HepG2 (cell line): ENCODE measurements at regions not wholly inside any gene's neighbourhood (a gene's known extent, or its start where the extent isn't known, plus 50 kb on each side); places are given as distances from the start of the nearest gene placed in this dataset.

Experiments used
- CTCF ChIP-seq: sonication (generic); formaldehyde crosslinking; IDR thresholded peaks from 2 replicates; pipeline ENCODE4 v1.5.0; 2020; ENCODE audit warnings: mild to moderate bottlenecking, missing genetic modification reagents, moderate library complexity
- HMGXB4 ChIP-seq, 2 experiments: sonication (generic) in 1 of 2; formaldehyde crosslinking in 1 of 2; IDR thresholded peaks; 2 replicates each; pipeline versions ENCODE4 v1.4.0 to v1.6.1; 2018 to 2020; ENCODE audit warnings: missing genetic modification reagents in 2 of 2, borderline replicate concordance in 1 of 2, low read depth in 1 of 2, mild to moderate bottlenecking in 1 of 2, missing biosample characterization in 1 of 2
- IRF2 ChIP-seq: IDR thresholded peaks from 2 replicates; pipeline ENCODE4 v1.6.1; 2018; ENCODE audit warnings: missing genetic modification reagents, missing compliant biosample characterization
- NFYB ChIP-seq: sonication (generic); formaldehyde crosslinking; IDR thresholded peaks from 2 replicates; pipeline ENCODE4 v1.4.0; 2020; ENCODE audit warnings: missing genetic modification reagents
- PRDM15 ChIP-seq: sonication (generic); formaldehyde crosslinking; IDR thresholded peaks from 2 replicates; pipeline ENCODE4 v1.4.0; 2020; ENCODE audit warnings: missing genetic modification reagents
- RAD21 ChIP-seq: fragments of 450-650 bp; formaldehyde crosslinking; IDR thresholded peaks from 2 replicates; pipeline ENCODE4 v1.5.0; 2020; ENCODE audit warnings: mild to moderate bottlenecking
- SNAPC2 ChIP-seq: sonication (generic); formaldehyde crosslinking; IDR thresholded peaks from 2 replicates; pipeline ENCODE4 v1.8.1; 2022; ENCODE audit warnings: mild to moderate bottlenecking, missing genetic modification reagents
- SNAPC4 ChIP-seq: sonication (generic); formaldehyde crosslinking; IDR thresholded peaks from 2 replicates; pipeline ENCODE4 v1.4.0; 2020; ENCODE audit warnings: mild to moderate bottlenecking, missing genetic modification reagents
- STAG1 ChIP-seq: sonication (generic); formaldehyde crosslinking; IDR thresholded peaks from 2 replicates; pipeline ENCODE4 v1.4.0; 2020; ENCODE audit warnings: missing genetic modification reagents
- THAP7 ChIP-seq: sonication (generic); formaldehyde crosslinking; IDR thresholded peaks from 2 replicates; pipeline ENCODE4 v1.8.1; 2023; ENCODE audit warnings: mild to moderate bottlenecking, missing genetic modification reagents
- ZBTB8A ChIP-seq: sonication (generic); formaldehyde crosslinking; IDR thresholded peaks from 2 replicates; pipeline ENCODE4 v1.4.0; 2020; ENCODE audit warnings: mild to moderate bottlenecking, low read depth, missing genetic modification reagents, borderline replicate concordance
- ZMYM4 ChIP-seq: sonication (generic); formaldehyde crosslinking; IDR thresholded peaks from 2 replicates; pipeline ENCODE4 v1.8.1; 2023; ENCODE audit warnings: mild to moderate bottlenecking, missing genetic modification reagents
- ZNF17 ChIP-seq: sonication (generic); formaldehyde crosslinking; IDR thresholded peaks from 2 replicates; pipeline ENCODE4 v1.5.0; 2020; ENCODE audit warnings: mild to moderate bottlenecking, missing genetic modification reagents
- ZNF577 ChIP-seq: sonication (generic); formaldehyde crosslinking; IDR thresholded peaks from 2 replicates; pipeline ENCODE4 v1.4.0; 2020; ENCODE audit warnings: mild to moderate bottlenecking, low read depth, missing genetic modification reagents, borderline replicate concordance
- ZSCAN21 ChIP-seq: sonication (generic); formaldehyde crosslinking; IDR thresholded peaks from 2 replicates; pipeline ENCODE4 v1.8.0; 2022; ENCODE audit warnings: mild to moderate bottlenecking, missing genetic modification reagents, moderate library complexity, borderline replicate concordance

- TF ChIP-seq RAD21 (CRISPR knock-in tag): peak; percentile 62
- no peak for TF ChIP-seq ZBTB8A (CRISPR knock-in tag)
- TF ChIP-seq STAG1: peak; percentile 85
- 0 out of 2 replicates have a peak, but pooled peaks have one; percentile 34 for TF ChIP-seq IRF2 (CRISPR knock-in tag)
- no peak for TF ChIP-seq SNAPC4 (CRISPR knock-in tag)
- 0 out of 2 replicates have a peak, but pooled peaks have one; percentile 17 for TF ChIP-seq NFYB (CRISPR knock-in tag)
- TF ChIP-seq ZNF577 (CRISPR knock-in tag): no peak
- TF ChIP-seq ZNF17 (CRISPR knock-in tag): no peak
- peak; percentile 37; the same call in 1 of the 2 replicates for TF ChIP-seq SNAPC2 (CRISPR knock-in tag)
- TF ChIP-seq HMGXB4 (CRISPR knock-in tag; IDR thresholded peaks at IDR 0.05; ENCODE audit: borderline replicate concordance in 1 of 2, low read depth in 1 of 2): 0 out of 4 replicates have a peak, but pooled peaks of 1 of the 2 experiments have one; percentile 30
- TF ChIP-seq THAP7 (CRISPR knock-in tag): no peak
- TF ChIP-seq ZSCAN21: no peak
- TF ChIP-seq PRDM15 (CRISPR knock-in tag): no peak
- peak; percentile 89 for TF ChIP-seq CTCF (CRISPR knock-in tag)
- peak; percentile 43 for TF ChIP-seq ZMYM4
Measured at GRCh38 chr7:113421696-113422330, 303.5 kb upstream of the SMIM30 start (continued).
